H1 (cell line): ENCODE measurements at regions not wholly inside any gene's neighbourhood (a gene's known extent, or its start where the extent isn't known, plus 50 kb on each side); places are given as distances from the start of the nearest gene placed in this dataset.

Source experiments
- CTCF ChIA-PET: fragments of 300-600 bp; sonication (Branson Sonifier 250); formaldehyde crosslinking; loops from one replicate; lab custom pipeline; 2021; ENCODE audit not compliant: partially characterized antibody; lab: Charles Lee
- POLR2A ChIA-PET: fragments of 300-600 bp; sonication (Branson Sonifier 250); formaldehyde crosslinking; loops from one replicate; lab custom pipeline; 2021; ENCODE audit warnings: inconsistent platforms; ENCODE audit not compliant: partially characterized antibody; lab: Charles Lee
- DNase-seq, 2 experiments: peaks; one replicate each; pipeline versions ENCODE4 v3.0.0 to v3.0.0-alpha.2; 2010 to 2022; ENCODE audit warnings: low spot score in 2 of 2, low read depth in 1 of 2, mixed read lengths in 1 of 2
- FAIRE-seq: peaks from 2 replicates; lab custom pipeline; 2011; peaks lifted over from hg19 to GRCh38; lab: Jason Lieb, UNC
- H2AFZ ChIP-seq: 2 replicates; pipeline ENCODE4 v1.8.1; 2012; ENCODE audit warnings: low read length, inconsistent platforms
- H2AK5ac ChIP-seq: 2 replicates; pipeline ENCODE4 v1.6.1; 2013; ENCODE audit warnings: low read depth, low read length
- H2BK120ac ChIP-seq: replicated peaks from 2 replicates; pipeline ENCODE3; 2013; ENCODE audit warnings: low read depth, low read length, inconsistent platforms
- H2BK12ac ChIP-seq: 2 replicates; pipeline ENCODE4 v1.6.1; 2013; ENCODE audit warnings: low read depth, low read length
- H2BK15ac ChIP-seq: 2 replicates; pipeline ENCODE4 v1.6.1; 2013; ENCODE audit warnings: low read length
- H2BK20ac ChIP-seq: 2 replicates; pipeline ENCODE4 v1.6.1; 2013; ENCODE audit warnings: low read length
- H2BK5ac ChIP-seq: 2 replicates; pipeline ENCODE4 v1.6.1; 2013; ENCODE audit warnings: low read depth, low read length
- H3K14ac ChIP-seq: 2 replicates; pipeline ENCODE4 v1.6.1; 2013; ENCODE audit warnings: inconsistent platforms; ENCODE audit not compliant: insufficient read length
- H3K18ac ChIP-seq: 2 replicates; pipeline ENCODE4 v1.6.1; 2013; ENCODE audit warnings: low read length; ENCODE audit errors: extremely low read depth
- H3K23ac ChIP-seq: 2 replicates; pipeline ENCODE4 v1.6.1; 2013; ENCODE audit warnings: inconsistent platforms; ENCODE audit not compliant: insufficient read length
- H3K23me2 ChIP-seq: 2 replicates; pipeline ENCODE4 v1.6.1; 2013; ENCODE audit warnings: low read depth, low read length
- H3K27ac ChIP-seq: 2 replicates; pipeline ENCODE4 v1.6.1; 2011; ENCODE audit warnings: low read depth, low read length, inconsistent platforms
- H3K27me3 ChIP-seq, 4 experiments: replicated peaks in 1 of 4; 1 replicate in 1 of 4; 2 replicates in 3 of 4; pipeline versions ENCODE4 v1.6.1 to v1.8.1; 2011 to 2013; ENCODE audit warnings: low read length in 3 of 4, mild to moderate bottlenecking in 3 of 4, inconsistent platforms in 2 of 4, mixed read lengths in 2 of 4, moderate library complexity in 1 of 4; ENCODE audit not compliant: control insufficient read depth in 3 of 4, insufficient read depth in 3 of 4; ENCODE audit errors: extremely low read depth in 1 of 4
- H3K36me3 ChIP-seq, 4 experiments: 2 replicates each; pipeline versions ENCODE4 v1.6.1 to v1.8.1; 2011 to 2013; ENCODE audit warnings: mild to moderate bottlenecking in 4 of 4, low read length in 3 of 4, moderate library complexity in 2 of 4, control low read depth in 1 of 4, inconsistent platforms in 1 of 4; ENCODE audit not compliant: insufficient read depth in 4 of 4, control insufficient read depth in 2 of 4
- H3K4ac ChIP-seq: replicated peaks from 2 replicates; pipeline ENCODE3; 2013; ENCODE audit warnings: low read length, low read depth, mixed read lengths, inconsistent platforms; ENCODE audit not compliant: insufficient read length
- H3K4me1 ChIP-seq, 4 experiments: replicated peaks in 1 of 4; 1 replicate in 1 of 4; 2 replicates in 3 of 4; pipeline versions ENCODE4 v1.6.1 to v1.8.1; 2011 to 2013; ENCODE audit warnings: low read length in 3 of 4, inconsistent platforms in 2 of 4, mixed read lengths in 1 of 4; ENCODE audit not compliant: insufficient read depth in 4 of 4, control insufficient read depth in 3 of 4
- H3K4me2 ChIP-seq, 2 experiments: 2 replicates each; pipeline versions ENCODE4 v1.6.1 to v1.8.1; 2011 to 2013; ENCODE audit warnings: low read depth in 2 of 2, low read length in 2 of 2, control low read depth in 1 of 2, inconsistent platforms in 1 of 2, mild to moderate bottlenecking in 1 of 2; ENCODE audit not compliant: insufficient read depth in 1 of 2
- H3K4me3 ChIP-seq, 4 experiments: fragments of 200-600, 300-600 bp in 1 of 4; sonication (generic), shearing (Covaris generic), sonication (Bioruptor Twin) in 1 of 4; 2 replicates each; pipeline versions ENCODE4 v1.5.1 to v1.8.1; 2011 to 2016; ENCODE audit warnings: low read length in 4 of 4, low read depth in 3 of 4, control low read depth in 2 of 4, inconsistent platforms in 2 of 4, mild to moderate bottlenecking in 2 of 4, mixed read lengths in 1 of 4, moderate library complexity in 1 of 4; ENCODE audit not compliant: insufficient read depth in 2 of 4; ENCODE audit errors: extremely low read depth in 1 of 4
- H3K56ac ChIP-seq: replicated peaks from 2 replicates; pipeline ENCODE3; 2013; ENCODE audit warnings: low read depth, mild to moderate bottlenecking, mixed read lengths, low read length, inconsistent platforms; ENCODE audit not compliant: insufficient read length
- H3K79me1 ChIP-seq: 2 replicates; pipeline ENCODE4 v1.6.1; 2013; ENCODE audit warnings: low read depth, low read length, control low read depth
- H3K79me2 ChIP-seq, 2 experiments: 2 replicates each; pipeline versions ENCODE4 v1.6.1 to v1.8.1; 2012 to 2013; ENCODE audit warnings: low read length in 2 of 2, mild to moderate bottlenecking in 2 of 2, inconsistent platforms in 1 of 2; ENCODE audit not compliant: insufficient read depth in 2 of 2, control insufficient read depth in 1 of 2
- H3K9ac ChIP-seq, 4 experiments: replicated peaks in 1 of 4; 1 replicate in 1 of 4; 2 replicates in 3 of 4; pipeline versions ENCODE4 v1.6.1 to v1.8.1; 2011 to 2013; ENCODE audit warnings: low read depth in 3 of 4, low read length in 3 of 4, control low read depth in 2 of 4, mild to moderate bottlenecking in 2 of 4, moderate library complexity in 2 of 4, inconsistent platforms in 1 of 4; ENCODE audit errors: extremely low read depth in 1 of 4
- H3K9me3 ChIP-seq, 2 experiments: 2 replicates each; pipeline versions ENCODE4 v1.6.1 to v1.8.1; 2012 to 2013; ENCODE audit warnings: mild to moderate bottlenecking in 2 of 2, moderate library complexity in 2 of 2, control low read depth in 1 of 2, inconsistent platforms in 1 of 2, low read depth in 1 of 2, low read length in 1 of 2, mixed read lengths in 1 of 2; ENCODE audit not compliant: insufficient read depth in 2 of 2
- H4K20me1 ChIP-seq, 2 experiments: replicated peaks in 1 of 2; 2 replicates each; pipeline versions ENCODE3 to v1.8.1; 2011 to 2013; ENCODE audit warnings: inconsistent platforms in 2 of 2, low read length in 2 of 2, mild to moderate bottlenecking in 1 of 2; ENCODE audit not compliant: insufficient read depth in 2 of 2, control insufficient read depth in 1 of 2
- H4K5ac ChIP-seq: 2 replicates; pipeline ENCODE4 v1.6.1; 2013; ENCODE audit warnings: low read length, low read depth, mixed read lengths, inconsistent platforms; ENCODE audit not compliant: insufficient read length
- H4K8ac ChIP-seq: 2 replicates; pipeline ENCODE4 v1.8.0; 2013; ENCODE audit warnings: mild to moderate bottlenecking, moderate library complexity, low read length, inconsistent platforms; ENCODE audit not compliant: insufficient read depth; ENCODE audit errors: extremely low read depth
- H4K91ac ChIP-seq: replicated peaks from 2 replicates; pipeline ENCODE3; 2013; ENCODE audit warnings: low read length, mixed read lengths, inconsistent platforms; ENCODE audit not compliant: insufficient read length
- BRCA1 ChIP-seq: IDR thresholded peaks from 2 replicates; pipeline ENCODE4 v1.6.1; 2012; ENCODE audit warnings: low read depth, low read length, improper control_type of control experiment
- EZH2 ChIP-seq: fragments of 200-600 bp; sonication (generic); IDR thresholded peaks from 2 replicates; pipeline ENCODE4 v1.7.1; 2012; ENCODE audit warnings: low read depth, mild to moderate bottlenecking, moderate library complexity, low read length, inconsistent platforms; ENCODE audit not compliant: severe bottlenecking
- JUN ChIP-seq: IDR thresholded peaks from 2 replicates; pipeline ENCODE4 v1.6.1; 2011; ENCODE audit warnings: low read depth, mild to moderate bottlenecking, improper control_type of control experiment, low read length
- KDM5A ChIP-seq: fragments of 200-600 bp; IDR thresholded peaks from 2 replicates; pipeline ENCODE4 v1.7.1; 2012; ENCODE audit warnings: mild to moderate bottlenecking, low read length, inconsistent platforms, mixed read lengths
- PHF8 ChIP-seq: fragments of 200-600 bp; sonication (generic); conservative IDR thresholded peaks from 2 replicates; pipeline ENCODE4 v1.7.1; 2012; ENCODE audit warnings: low read depth, mild to moderate bottlenecking, inconsistent platforms, low read length, moderate library complexity
- RNF2 ChIP-seq: fragments of 200-900, 300-1000 bp; sonication (generic); IDR thresholded peaks from 2 replicates; pipeline ENCODE4 v1.7.1; 2016; ENCODE audit warnings: borderline replicate concordance, low read depth, mild to moderate bottlenecking, antibody characterized with exemption, low read length; ENCODE audit not compliant: poor library complexity, severe bottlenecking; ENCODE audit errors: missing control alignments
- SP2 ChIP-seq: IDR thresholded peaks from 2 replicates; pipeline ENCODE4 v1.6.1; 2012; ENCODE audit warnings: mild to moderate bottlenecking, low read length, inconsistent platforms
- SUZ12 ChIP-seq: fragments of 200-600 bp; sonication (generic); IDR thresholded peaks from 2 replicates; pipeline ENCODE4 v1.6.1; 2012; ENCODE audit warnings: mild to moderate bottlenecking, inconsistent platforms, low read length, moderate library complexity, mixed read lengths
- TEAD4 ChIP-seq: IDR thresholded peaks from 2 replicates; pipeline ENCODE4 v1.6.1; 2012; ENCODE audit warnings: low read depth, low read length, inconsistent platforms, mixed read lengths

GRCh38 chr2:191740016-191740419 is 62.1 kb downstream of the NABP1 start:
- H3K23me2 ChIP-seq = no peaks in the 10 kb centered on the region
- H4K20me1 ChIP-seq = no peaks in the 10 kb centered on the region
- H3K4ac ChIP-seq = no peak overlapping the region
- no peak overlapping the region for H2BK5ac ChIP-seq
- no peak overlapping the region for H4K5ac ChIP-seq
- H2AFZ ChIP-seq = no peak overlapping the region
- no peak overlapping the region for H3K9ac ChIP-seq
- H3K23ac ChIP-seq = no peak overlapping the region
- no peak overlapping the region for H2AK5ac ChIP-seq
- H3K27ac ChIP-seq = no peak overlapping the region
- no peaks in the 10 kb centered on the region for H3K36me3 ChIP-seq
- no peaks in the 10 kb centered on the region for H3K4me1 ChIP-seq
- H3K27me3 ChIP-seq = no peaks in the 10 kb centered on the region
- no peak overlapping the region; the same call in 1 of the 2 replicates for H4K8ac ChIP-seq
- ChIA-PET CTCF (interaction anchor here (0.5 to 0.9 kb wide), 3 partner anchors 19 to 849 kb away, joined by 3 to 4 read pairs (median 3); no protein-coding TSS in a partner anchor), POLR2A (no interaction called here)
- DNase-seq (no peak), FAIRE-seq (no peak)
- no peak overlapping the region for H2BK20ac ChIP-seq
- no peak overlapping the region for H3K18ac ChIP-seq
- TF ChIP-seq TEAD4 (no peak), SUZ12 (no peak), RNF2 (no peak), EZH2 (no peak), KDM5A (no peak), JUN (no peak), BRCA1 (no peak), SP2 (no peak), PHF8 (no peak)
- H3K4me2 ChIP-seq = no peak overlapping the region
- no peaks in the 10 kb centered on the region for H3K79me2 ChIP-seq
- no peak overlapping the region for H3K56ac ChIP-seq
- no peak overlapping the region for H2BK120ac ChIP-seq
- H3K79me1 ChIP-seq = no peaks in the 10 kb centered on the region
- H2BK12ac ChIP-seq = no peak overlapping the region
- H4K91ac ChIP-seq = no peak overlapping the region
- no peaks in the 10 kb centered on the region for H3K9me3 ChIP-seq
- H3K14ac ChIP-seq = no peak overlapping the region
- no peak overlapping the region for H3K4me3 ChIP-seq
- H2BK15ac ChIP-seq = no peak overlapping the region
